H1 (cell line): ENCODE measurements at regions not wholly inside any gene's neighbourhood (a gene's known extent, or its start where the extent isn't known, plus 50 kb on each side); places are given as distances from the start of the nearest gene placed in this dataset.

Experiments
- CTCF ChIP-seq, 3 experiments: IDR thresholded peaks; 1 replicate in 2 of 3; 2 replicates in 1 of 3; pipeline versions ENCODE4 v1.5.1 to v1.6.1; 2011; ENCODE audit warnings: low read length in 3 of 3, mild to moderate bottlenecking in 3 of 3, inconsistent platforms in 2 of 3, low read depth in 1 of 3, moderate library complexity in 1 of 3; ENCODE audit not compliant: insufficient read depth in 1 of 3; ENCODE audit errors: control extremely low read depth in 1 of 3
- POLR2AphosphoS5 ChIP-seq: IDR thresholded peaks from 2 replicates; pipeline ENCODE4 v1.6.1; 2011; ENCODE audit warnings: low read depth, low read length
- SIX5 ChIP-seq: IDR thresholded peaks from 2 replicates; pipeline ENCODE4 v1.6.1; 2011; ENCODE audit warnings: mild to moderate bottlenecking, low read depth, low read length

- no peak for TF ChIP-seq SIX5
- TF ChIP-seq CTCF (IDR thresholded peaks at IDR 0.05; ENCODE audit: control extremely low read depth in 1 of 3, insufficient read depth in 1 of 3, low read depth in 1 of 3, low read length in 3 of 3) = no peak
- TF ChIP-seq POLR2AphosphoS5 = no peak
Observed at GRCh38 chr5:23963449-23963848, 456.0 kb downstream of the PRDM9 start.
